HG03095 (cell line): ENCODE measurements at regions not wholly inside any gene's neighbourhood (a gene's known extent, or its start where the extent isn't known, plus 50 kb on each side); places are given as distances from the start of the nearest gene placed in this dataset.
"Not testable (repeated sequence)": the region's sequence is repeated elsewhere in the genome, so short reads cannot be mapped to it uniquely, and the experiment has no call there.

ENCODE experiments used
- ATAC-seq: cut with Tn5 transposase; IDR thresholded peaks from one replicate; pipeline ENCODE4 v1.9.1; 2021; ENCODE audit warnings: moderate library complexity; ENCODE audit not compliant: unreplicated experiment

DNA sequence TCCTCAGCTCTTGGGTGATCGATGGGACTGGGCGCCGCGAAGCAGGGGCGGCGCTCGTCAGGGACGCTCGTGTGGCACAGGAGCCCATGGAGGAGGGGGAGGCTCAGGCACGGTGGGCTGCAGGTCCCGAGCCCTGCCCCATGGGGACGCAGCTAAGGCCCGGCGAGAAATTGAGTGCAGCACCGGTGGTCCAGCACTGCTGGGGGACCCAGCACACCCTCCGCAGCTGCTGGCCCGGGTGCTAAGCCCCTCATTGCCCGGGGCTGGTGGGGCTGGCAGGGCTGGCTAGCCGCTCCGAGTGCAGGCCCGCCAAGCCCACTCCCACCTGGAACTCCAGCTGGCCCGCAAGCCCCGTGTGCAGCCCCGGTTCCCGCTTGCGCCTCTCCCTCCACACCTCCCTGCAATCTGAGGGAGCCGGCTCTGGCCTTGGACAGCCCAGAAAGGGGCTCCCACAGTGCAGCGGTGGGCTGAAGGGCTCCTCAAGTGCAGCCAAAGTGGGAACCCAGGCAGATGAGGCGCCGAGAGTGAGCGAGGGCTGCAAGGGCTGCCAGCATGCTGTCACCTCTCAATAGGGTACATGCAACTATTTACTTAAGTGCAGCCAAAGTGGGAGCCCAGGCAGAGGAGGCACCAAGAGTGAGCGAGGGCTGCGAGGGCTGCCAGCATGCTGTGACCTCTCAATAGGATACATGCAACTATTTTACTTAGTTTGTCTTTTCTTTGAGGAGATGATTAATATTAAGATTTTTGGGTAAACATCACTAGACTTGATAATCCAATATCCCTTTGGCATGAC is 619.8 kb upstream of the IGFBP7 start:
- not testable (repeated sequence) for ATAC-seq

DNA sequence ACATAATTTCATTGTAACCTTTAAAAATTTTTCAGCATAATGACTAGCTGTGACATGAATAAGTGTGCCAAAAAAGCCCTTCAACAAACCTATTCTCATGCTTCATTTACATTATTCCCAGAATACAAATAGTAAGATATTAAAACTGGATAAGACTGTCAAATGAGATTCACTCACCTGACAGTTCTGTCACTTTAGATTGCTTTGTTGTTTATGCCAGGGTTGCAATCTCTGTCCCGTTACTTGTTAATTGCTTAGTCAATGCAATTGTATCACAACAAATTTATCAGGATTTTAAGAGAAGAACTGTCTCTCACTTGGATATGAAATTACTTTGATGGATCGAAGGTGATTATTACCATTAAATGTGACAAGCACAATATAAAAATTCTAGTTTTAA is 616.0 kb upstream of the IGFBP7 start:
- no peak for ATAC-seq

DNA sequence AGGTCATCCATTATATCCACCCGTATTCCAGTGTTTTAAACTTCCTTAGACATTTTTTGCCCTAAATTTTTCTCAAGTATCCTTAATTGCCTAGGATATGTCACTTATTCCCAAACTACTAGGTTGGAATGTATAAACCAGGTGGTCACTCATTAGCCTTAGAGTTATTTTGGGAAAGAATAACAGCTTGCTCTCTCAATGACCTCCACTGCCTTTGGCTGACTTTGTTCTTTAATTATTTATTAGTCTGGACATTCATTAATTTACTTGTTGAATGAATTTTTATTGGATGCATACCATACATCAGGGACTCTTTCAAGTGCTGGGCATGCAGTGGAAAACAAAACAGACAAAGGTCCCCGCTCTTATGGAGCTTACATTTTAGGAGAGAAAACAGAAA is 609.3 kb upstream of the IGFBP7 start:
- no peak for ATAC-seq

DNA sequence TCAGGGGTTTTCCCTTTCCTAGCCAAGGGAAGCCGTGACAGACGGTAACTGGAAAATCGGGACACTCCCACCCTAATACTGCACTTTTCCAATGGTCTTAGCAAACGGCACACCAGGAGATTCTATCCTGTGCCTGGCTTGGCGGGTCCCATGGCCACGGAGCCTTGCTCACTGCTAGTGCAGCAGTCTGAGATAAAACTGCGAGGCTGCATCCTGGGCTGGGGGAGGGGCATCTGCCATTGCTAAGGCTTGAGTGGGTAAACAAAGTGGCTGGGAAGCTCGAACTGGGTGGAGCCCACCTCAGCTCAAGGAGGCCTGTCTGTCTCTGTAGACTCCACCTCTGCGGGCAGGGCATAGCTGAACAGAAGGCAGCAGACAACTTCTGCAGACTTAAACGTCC is 604.1 kb upstream of the IGFBP7 start:
- ATAC-seq: not testable (repeated sequence)

DNA sequence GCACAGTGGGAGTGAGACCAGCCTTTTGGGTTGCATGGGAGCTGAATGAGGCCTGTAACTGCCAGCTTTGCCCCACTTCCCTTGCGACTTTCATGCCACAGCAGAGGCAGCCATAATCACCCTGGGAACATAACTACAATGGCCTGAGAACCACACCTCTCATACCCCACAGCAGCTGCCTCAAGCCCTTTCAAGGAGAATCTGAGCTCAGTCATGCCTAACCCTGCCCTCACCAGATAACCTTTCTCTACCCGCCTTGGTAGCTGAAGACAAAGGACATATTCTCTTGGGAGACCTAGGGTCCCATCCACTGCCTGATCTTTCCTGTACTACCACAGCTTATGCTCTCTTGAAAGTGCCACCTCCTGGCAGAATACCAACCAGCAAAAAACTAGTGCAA is 599.9 kb upstream of the IGFBP7 start:
- ATAC-seq: no peak

DNA sequence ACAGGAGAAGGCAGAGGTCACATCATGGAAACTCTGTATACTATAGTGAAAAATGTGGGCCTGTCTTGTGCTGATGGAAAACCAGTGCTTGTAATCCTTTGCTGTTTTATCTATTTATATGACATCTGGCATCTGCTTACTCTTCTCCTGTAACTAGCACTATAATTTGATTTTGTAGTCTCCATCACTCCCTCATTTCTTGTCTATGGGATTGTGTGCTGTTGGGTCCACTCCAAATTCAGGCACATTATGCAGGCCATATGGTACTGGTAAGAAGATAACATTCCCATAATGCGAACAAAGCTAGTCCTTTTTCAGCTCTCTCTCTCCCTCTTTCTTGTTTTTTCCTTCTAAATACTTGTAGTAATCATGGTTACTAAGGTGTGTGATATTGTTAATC is 581.2 kb upstream of the IGFBP7 start:
- ATAC-seq: no peak

DNA sequence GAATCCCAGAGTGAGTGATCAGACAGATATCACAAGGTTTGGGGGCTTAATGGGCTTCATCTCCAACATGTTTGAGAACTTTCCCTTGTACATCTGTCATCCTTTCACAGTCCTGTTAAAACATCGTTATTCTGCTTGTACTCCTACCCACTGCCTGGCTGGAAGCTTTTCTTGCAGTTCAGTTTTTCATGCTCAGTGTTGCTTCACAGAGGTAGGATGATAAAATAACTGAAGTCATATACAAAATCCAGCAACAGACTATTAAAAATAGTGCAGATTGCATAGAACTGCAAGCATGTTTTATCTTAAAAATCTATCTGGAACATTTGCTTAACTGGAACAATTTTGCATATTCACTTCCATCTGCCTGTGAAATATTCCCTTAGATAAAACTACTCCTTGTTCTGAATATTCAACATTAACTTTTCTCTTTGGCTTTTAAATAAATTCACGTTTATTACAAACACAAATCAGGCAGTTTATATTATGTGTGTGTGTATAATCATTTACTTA is 579.6 kb upstream of the IGFBP7 start:
- ATAC-seq: no peak

DNA sequence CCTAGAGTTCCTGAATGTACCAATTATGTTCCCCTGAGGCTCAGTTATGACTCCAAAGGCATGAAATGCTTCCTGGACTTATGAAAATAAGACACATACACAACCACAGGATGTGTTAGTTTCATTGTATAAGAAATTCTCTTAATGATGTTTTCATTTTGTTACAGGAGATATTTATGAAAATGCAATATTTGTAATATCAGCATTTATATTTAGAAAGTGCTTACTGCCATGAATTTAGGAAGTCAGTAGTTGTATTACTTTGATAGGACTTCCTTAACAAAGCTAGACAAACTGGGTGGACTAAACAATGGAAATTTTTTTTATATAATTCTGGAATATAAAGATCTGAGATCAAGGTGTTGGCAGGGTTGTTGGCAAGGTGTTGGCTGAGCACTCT is 572.1 kb upstream of the IGFBP7 start:
- no peak for ATAC-seq

DNA sequence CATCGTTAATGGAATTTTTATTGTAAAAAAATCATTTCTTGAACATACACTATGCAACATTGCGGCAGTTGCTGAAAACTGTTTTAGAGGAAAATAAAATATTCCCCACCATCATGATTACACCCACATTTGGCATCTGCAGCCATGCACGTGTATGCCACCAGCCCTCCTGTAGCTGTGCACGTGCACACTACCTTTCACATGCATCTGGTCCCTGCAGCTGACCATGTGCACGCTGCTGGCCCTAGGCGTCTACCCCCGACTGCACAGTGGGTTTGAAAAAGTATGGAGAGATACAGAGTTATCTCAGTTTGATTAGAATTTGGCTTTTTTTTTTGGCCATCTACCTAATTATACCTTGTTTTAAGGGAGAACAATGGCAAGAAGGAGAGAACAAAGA is 569.8 kb upstream of the IGFBP7 start:
- no peak for ATAC-seq

DNA sequence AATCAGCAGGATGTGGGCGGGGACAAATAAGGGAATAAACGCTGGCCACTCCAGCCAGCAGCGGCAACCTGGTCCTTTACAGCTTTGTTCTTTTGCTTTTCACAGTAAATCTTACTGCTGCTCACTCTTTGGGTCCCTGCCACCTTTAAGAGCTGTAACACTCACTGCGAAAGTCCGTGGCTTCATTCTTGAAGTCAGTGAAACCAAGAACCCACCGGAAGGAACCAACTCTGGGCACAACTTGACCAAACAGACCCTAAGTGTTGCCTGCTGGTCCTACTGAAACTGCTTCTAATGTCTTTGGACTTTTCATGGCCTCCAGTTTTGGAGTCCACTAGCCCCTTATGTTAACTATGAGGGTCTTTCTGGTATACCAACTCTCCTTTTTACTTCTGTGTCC is 566.2 kb upstream of the IGFBP7 start:
- no peak for ATAC-seq

DNA sequence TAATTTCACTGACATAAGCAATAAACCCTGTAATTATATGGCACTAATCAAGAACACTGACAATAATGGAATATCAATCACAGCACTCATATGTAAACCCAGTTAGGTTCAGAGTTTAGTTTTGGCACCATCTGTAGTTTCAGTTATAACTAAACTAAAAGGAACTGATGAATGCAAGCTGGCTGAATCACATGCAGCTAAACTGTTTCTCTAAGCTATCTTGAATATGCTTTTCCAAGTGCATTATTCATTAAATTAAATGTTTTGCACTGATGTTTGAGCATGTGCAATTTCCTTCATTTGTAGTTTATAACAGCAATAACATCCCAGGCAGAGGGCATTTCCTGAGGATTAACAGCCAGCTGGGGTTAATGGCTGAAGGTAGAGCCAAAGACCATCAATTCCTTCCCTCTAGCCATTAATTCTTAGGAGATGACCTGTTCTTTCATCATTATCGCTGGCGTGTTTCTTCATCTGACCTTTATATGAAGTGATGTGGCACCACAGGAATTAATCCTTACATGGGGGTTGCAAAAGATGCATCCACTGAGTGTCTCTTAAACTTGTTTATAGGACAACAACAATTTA is 562.8 kb upstream of the IGFBP7 start:
- no peak for ATAC-seq

DNA sequence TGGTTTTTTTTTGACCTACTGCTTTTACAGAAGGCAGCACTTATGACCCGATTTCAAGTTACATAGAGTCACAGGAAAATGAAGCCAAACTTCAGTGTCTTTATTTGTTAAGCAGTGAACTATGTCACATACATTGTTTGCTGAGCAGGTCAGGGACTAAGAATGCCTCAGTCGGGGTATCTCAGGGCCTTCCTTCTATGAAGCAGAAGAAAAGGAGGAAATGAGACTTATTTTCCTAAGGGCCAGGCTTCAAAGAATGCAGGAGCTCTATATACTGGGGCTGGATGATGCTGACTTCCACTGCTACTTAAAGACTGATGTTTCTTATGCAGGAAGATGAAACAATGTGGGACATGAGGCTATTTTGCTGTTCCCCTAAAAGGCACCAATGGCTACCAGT is 558.4 kb upstream of the IGFBP7 start:
- no peak for ATAC-seq

DNA sequence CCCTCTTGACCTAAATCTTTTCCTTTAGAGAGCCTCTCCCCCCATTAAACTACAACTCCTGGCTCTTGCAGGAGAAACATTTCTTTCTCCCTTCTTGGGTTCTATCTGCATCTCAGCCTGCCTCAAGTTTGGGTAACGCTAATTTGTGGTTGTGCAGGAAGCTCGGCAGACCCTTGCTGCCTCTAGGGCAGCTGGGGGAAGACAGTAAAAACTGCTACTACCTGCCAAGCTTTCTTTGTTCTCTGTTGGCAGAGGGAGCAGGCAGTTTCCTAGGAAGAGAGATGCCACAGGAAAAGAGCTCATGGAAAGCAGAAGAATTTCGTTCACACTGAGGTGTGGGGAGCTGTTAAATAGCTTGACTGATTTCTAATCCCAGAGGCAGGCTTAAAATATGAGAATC is 555.6 kb upstream of the IGFBP7 start:
- ATAC-seq: no peak

DNA sequence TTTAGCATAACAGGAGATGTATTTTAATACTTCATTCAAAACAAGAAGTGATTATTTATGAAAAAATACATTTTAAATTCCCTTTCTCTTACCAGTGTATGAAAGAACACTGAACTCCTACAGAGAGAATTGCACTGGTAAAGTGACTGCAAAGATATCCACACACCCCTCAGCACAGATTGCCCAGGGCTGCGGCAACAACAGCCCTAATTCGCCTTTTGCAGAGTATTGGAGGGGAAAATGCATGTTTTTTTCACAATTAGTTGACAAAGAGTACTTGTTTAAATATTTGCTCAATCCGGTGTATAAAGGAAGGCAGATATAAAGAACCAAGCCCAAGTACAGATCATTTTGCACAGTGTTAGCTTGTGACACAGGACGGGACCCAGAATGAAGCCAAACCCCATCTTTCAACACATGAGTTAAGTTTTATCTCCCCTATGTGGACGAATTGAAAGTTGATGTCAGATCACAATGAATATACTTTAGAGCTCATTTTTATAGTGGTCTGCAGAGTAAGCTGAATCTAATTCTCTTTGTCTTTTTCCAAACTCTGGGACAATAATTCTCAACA is 551.4 kb upstream of the IGFBP7 start:
- no peak for ATAC-seq

DNA sequence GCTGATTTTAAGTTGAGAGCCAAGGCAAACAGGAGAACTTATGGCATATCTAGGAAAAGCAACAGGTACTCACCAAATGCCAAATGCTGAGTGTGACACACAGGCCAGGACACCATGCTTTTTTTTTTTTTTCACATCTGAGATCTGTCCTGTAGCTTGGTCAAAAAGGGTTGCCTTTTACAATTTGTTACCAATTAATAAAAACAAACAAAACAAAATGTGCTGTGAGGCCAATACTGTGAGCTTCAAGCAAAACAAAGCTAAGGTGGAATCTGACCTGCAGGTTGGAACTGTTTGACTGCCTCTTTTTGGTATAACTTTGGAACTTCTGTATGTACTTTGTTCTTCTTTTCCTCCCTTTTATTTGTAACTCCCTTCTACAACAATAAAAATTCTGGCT is 548.5 kb upstream of the IGFBP7 start:
- ATAC-seq: no peak

DNA sequence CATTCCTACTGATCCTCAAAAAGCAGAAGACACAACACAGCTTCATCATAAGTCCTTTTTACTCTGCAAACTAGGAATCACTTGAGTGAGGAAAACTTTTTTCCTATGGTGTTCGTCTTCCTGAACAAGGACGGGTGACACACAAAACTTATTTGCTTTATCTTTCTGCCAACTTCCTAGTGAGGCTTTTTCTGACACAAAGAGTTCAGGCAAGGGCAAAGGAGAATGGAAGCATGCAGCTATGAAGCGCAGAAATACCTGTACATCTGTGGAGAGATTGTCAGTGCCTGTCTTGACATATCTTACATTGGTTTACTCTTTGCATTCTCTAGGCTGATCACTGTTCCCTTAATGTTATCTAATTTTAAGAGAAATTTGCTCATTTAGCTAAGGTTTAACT is 548.0 kb upstream of the IGFBP7 start:
- ATAC-seq: no peak

DNA sequence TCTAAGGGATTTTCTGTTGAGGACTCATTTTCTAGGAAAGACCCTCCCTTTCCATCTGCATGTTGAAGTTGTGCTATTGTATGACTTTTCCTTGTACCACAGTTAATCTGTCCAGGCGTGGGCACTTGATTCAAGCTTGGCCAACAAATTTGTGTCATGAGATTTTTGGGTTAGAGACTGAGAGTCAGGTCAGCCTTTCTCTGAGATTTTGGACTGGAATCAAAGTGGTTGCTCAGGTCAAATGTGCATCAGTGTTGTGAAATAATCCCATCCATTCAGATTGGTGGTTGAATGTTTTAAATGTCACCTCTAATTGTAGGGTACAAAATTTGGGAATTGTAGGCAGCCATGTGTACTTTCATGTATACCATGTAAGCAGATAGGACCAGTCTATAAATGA is 545.2 kb upstream of the IGFBP7 start:
- no peak for ATAC-seq

DNA sequence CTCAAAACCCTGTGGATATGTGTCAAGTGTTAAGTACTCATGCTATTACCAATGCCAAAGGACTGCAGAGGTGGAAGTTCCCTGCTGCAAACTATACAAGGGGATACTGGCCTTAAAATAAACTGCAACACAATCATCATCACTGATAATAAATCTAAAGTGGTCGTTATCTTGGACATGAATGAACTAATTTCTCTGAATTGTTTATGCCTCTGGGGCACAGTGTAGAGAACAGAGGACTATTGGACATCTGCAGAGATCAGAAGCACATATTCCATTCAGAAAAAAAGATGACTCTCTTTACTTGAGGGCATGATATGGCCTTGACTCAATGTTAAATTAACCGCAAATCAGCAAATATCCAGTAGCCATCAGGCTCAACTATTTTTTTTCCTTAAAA is 542.6 kb upstream of the IGFBP7 start:
- ATAC-seq: no peak

DNA sequence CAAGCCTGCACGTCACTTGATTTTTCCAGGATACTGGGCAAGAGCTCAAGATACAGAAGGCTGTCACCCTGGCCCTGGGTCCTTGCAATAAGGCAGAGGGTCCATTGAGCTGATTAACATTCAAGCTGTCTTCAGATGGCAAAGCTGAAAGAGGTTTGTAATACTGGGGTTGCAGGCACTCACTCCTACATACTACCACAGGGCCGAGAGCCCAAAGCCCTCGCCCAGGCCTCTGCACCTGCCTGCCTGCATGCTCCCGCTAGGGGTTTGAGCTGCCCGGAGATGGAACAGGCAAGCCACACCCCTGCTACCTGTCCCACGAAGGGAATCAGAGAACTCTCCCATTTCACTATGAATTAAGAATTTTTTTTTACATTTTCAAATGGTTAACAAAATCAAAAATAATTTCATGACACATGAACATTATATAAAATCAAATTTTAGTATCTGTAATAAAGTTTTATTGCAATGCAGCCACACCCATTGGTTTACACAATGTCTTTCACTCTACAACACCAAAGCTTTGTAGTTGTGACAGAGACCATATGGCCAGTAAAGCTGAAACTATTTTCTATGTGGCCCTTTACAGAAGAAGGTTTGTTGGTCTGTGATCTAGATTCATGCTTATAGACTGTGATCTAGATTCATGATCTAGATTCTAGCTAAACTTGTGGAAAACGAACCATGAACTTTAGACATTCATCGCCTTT is 530.4 kb upstream of the IGFBP7 start:
- no peak for ATAC-seq

DNA sequence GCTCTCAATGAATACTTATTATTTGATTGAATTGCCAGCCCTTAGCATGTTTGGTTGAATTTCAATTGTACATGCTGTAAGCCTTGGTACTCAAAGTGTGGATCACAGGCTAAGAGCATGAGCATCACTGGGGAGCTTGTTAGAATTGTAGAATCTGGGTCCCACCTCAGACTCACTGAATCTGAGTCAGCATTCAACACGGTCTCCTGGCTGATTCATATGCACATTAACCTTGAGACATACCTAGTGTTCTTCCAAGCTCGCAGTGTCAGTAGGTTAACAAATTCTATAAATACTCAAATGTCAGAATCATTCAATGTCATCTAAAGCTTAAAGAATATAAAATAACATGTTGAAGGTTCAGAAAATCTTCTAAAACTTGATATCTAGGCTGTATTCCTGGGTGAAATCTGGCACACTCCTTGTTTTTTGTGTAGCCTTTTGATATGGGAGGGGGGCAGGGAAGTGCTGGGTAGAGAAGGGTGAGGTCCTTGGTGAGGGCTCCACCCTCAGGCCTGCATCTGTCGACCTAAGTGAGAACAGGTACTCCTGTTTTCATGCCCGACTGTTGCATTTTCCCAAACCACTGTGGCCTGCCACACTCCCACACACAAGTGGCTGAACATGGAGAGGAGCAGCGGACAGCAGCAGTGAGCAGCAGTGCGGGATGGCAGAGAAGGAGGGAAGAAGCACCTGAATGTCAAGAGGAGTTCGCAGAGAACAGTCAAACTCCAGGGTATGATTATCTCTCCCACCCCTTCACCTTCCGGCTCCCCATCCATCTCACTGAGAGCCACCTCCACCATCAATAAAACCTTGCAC is 529.6 kb upstream of the IGFBP7 start:
- ATAC-seq: no peak

DNA sequence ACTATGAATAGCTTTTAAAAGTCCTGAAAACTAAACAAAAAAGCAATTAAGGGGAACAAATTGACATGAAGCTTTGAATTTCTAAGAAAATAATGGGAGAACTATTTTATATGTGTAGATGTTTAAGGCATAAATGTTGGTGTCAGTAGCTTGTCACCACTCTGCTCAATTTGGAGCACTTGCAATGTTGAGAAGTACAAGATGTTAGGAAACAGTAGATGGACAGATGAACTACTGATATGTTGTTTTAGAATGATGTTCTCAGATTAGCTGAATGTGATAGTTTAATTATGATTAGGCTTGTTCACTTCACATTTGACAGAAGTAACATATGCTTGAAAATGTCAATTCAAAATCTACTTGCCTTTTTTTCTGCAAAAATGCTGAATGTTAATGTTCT is 525.7 kb upstream of the IGFBP7 start:
- no peak for ATAC-seq
